ENCODE measurements at regions not wholly inside any gene's neighbourhood (a gene's known extent, or its start where the extent isn't known, plus 50 kb on each side); places are given as distances from the start of the nearest gene placed in this dataset.

GRCh38 chr16:86218479-86219170, 291.7 kb upstream of the FOXF1 start:
- Histone ChIP-seq H3K27ac (no peak overlapping the region), H3K27me3 (replicated peaks; ENCODE audit: insufficient read depth) (peaks cover 4% of the 10 kb centered on the region), H3K9me3 (no peaks in the 10 kb centered on the region), H3K4me3 (no peak overlapping the region), H3K4me1 (ENCODE audit: control insufficient read depth in 1 of 2, low read depth in 2 of 2) (no peaks in the 10 kb centered on the region), H3K36me3 (no peaks in the 10 kb centered on the region)
- ATAC-seq (ENCODE audit: insufficient number of reproducible peaks, low FRiP score, low read depth) = no peak
- no peak for DNase-seq (ENCODE audit: low spot score)
- no peak for TF ChIP-seq CTCF (IDR thresholded peaks at IDR 0.05)

- no peak overlapping the region for H3K4me3 ChIP-seq
- peaks cover 4% of the 10 kb centered on the region for H3K27me3 ChIP-seq (replicated peaks; ENCODE audit: insufficient read depth)
Measured at GRCh38 chr16:86219655-86220445, 290.5 kb upstream of the FOXF1 start.

GRCh38 chr16:86220561-86220960, 289.8 kb upstream of the FOXF1 start:
- TF ChIP-seq CTCF (IDR thresholded peaks at IDR 0.05) = no peak

More at GRCh38 chr16:86219655-86220445, 290.5 kb upstream of the FOXF1 start:
- Histone ChIP-seq H3K9me3 (no peaks in the 10 kb centered on the region), H3K4me1 (ENCODE audit: control insufficient read depth in 1 of 2, low read depth in 2 of 2) (no peaks in the 10 kb centered on the region), H3K36me3 (no peaks in the 10 kb centered on the region), H3K27ac (no peak overlapping the region)
- ATAC-seq (ENCODE audit: insufficient number of reproducible peaks, low FRiP score, low read depth) = no peak
- TF ChIP-seq CTCF (IDR thresholded peaks at IDR 0.05) = no peak
- no peak for DNase-seq (ENCODE audit: low spot score)

GRCh38 chr16:86221085-86221484, 289.2 kb upstream of the FOXF1 start:
- TF ChIP-seq CTCF (IDR thresholded peaks at IDR 0.05) = no peak
- Histone ChIP-seq H3K4me1 (ENCODE audit: control insufficient read depth in 1 of 2, low read depth in 2 of 2) (no peaks in the 10 kb centered on the region), H3K27ac (no peak overlapping the region), H3K36me3 (no peaks in the 10 kb centered on the region), H3K4me3 (no peak overlapping the region), H3K9me3 (no peaks in the 10 kb centered on the region), H3K27me3 (replicated peaks; ENCODE audit: insufficient read depth) (peaks cover 4% of the 10 kb centered on the region)
- DNase-seq (ENCODE audit: low spot score) (no peak), ATAC-seq (ENCODE audit: insufficient number of reproducible peaks, low FRiP score, low read depth) (no peak)

More at GRCh38 chr16:86220561-86220960, 289.8 kb upstream of the FOXF1 start:
- Histone ChIP-seq H3K4me3 (no peak overlapping the region), H3K27ac (no peak overlapping the region), H3K27me3 (replicated peaks; ENCODE audit: insufficient read depth) (peaks cover 4% of the 10 kb centered on the region), H3K4me1 (ENCODE audit: control insufficient read depth in 1 of 2, low read depth in 2 of 2) (no peaks in the 10 kb centered on the region), H3K36me3 (no peaks in the 10 kb centered on the region), H3K9me3 (no peaks in the 10 kb centered on the region)
- no peak for DNase-seq (ENCODE audit: low spot score)
- ATAC-seq (ENCODE audit: insufficient number of reproducible peaks, low FRiP score, low read depth) = no peak

- Histone ChIP-seq H3K4me1 (ENCODE audit: control insufficient read depth in 1 of 2, low read depth in 2 of 2) (no peaks in the 10 kb centered on the region), H3K36me3 (no peaks in the 10 kb centered on the region), H3K9me3 (no peaks in the 10 kb centered on the region), H3K27me3 (replicated peaks; ENCODE audit: insufficient read depth) (peaks cover 4% of the 10 kb centered on the region), H3K4me3 (no peak overlapping the region), H3K27ac (no peak overlapping the region)
- no peak for ATAC-seq (ENCODE audit: insufficient number of reproducible peaks, low FRiP score, low read depth)
- no peak for TF ChIP-seq CTCF (IDR thresholded peaks at IDR 0.05)
- DNase-seq (ENCODE audit: low spot score) = no peak
Measured at GRCh38 chr16:86222547-86222946, 287.8 kb upstream of the FOXF1 start.
